Smooth muscle cell (in vitro differentiated cells): ENCODE measurements at regions not wholly inside any gene's neighbourhood (a gene's known extent, or its start where the extent isn't known, plus 50 kb on each side); places are given as distances from the start of the nearest gene placed in this dataset.

Experiments used
- DNase-seq: peaks from one replicate; lab custom pipeline; 2025; ENCODE audit not compliant: unreplicated experiment; lab: John Stamatoyannopoulos, UW
- H2AFZ ChIP-seq: fragments of 200-600 bp; sonication (generic); 2 replicates; pipeline ENCODE4 v1.6.0; 2016; ENCODE audit warnings: antibody characterized with exemption, low read depth, mild to moderate bottlenecking
- H3F3A ChIP-seq: fragments of 200-600 bp; sonication (generic); 2 replicates; pipeline ENCODE4 v1.6.0; 2017; ENCODE audit warnings: antibody characterized with exemption, low read depth
- H3K27ac ChIP-seq: fragments of 200-600 bp; sonication (generic); 2 replicates; pipeline ENCODE4 v1.5.1; 2016; ENCODE audit warnings: low read depth, mild to moderate bottlenecking
- H3K27me3 ChIP-seq: fragments of 200-600 bp; sonication (generic); 2 replicates; pipeline ENCODE4 v1.6.1; 2016; ENCODE audit warnings: low read depth, mild to moderate bottlenecking
- H3K36me3 ChIP-seq: fragments of 200-600 bp; sonication (generic); 2 replicates; pipeline ENCODE4 v1.5.1; 2016; ENCODE audit warnings: low read depth
- H3K4me1 ChIP-seq: fragments of 200-600 bp; sonication (generic); 2 replicates; pipeline ENCODE4 v1.5.1; 2016; ENCODE audit warnings: low read depth
- H3K4me2 ChIP-seq: fragments of 200-600 bp; sonication (generic); 2 replicates; pipeline ENCODE4 v1.6.0; 2016; ENCODE audit warnings: mild to moderate bottlenecking
- H3K4me3 ChIP-seq: fragments of 200-600 bp; sonication (generic); 2 replicates; pipeline ENCODE4 v1.5.1; 2016; ENCODE audit warnings: mild to moderate bottlenecking
- H3K79me2 ChIP-seq: fragments of 200-600 bp; sonication (generic); 2 replicates; pipeline ENCODE4 v1.6.0; 2016; ENCODE audit warnings: low read depth, mild to moderate bottlenecking
- H3K9ac ChIP-seq: fragments of 200-600 bp; sonication (generic); 2 replicates; pipeline ENCODE4 v1.6.0; 2016; ENCODE audit warnings: low read depth
- H3K9me3 ChIP-seq: fragments of 200-600 bp; sonication (generic); replicated peaks from 2 replicates; pipeline ENCODE4 v1.5.1; 2016; ENCODE audit warnings: low read depth
- H4K20me1 ChIP-seq: fragments of 200-600 bp; sonication (generic); 2 replicates; pipeline ENCODE4 v1.6.0; 2016; ENCODE audit warnings: low read depth
- WGBS: methylation state at CpG from one replicate; pipeline ENCODE4 v1.1.7; 2016; ENCODE audit warnings: low lambda C conversion rate; 5-methylcytosine and 5-hydroxymethylcytosine counted together
- TF ChIP-seq, protein P1 (sequence below): fragments of 200-600 bp; sonication (generic); IDR thresholded peaks from 2 replicates; pipeline ENCODE4 v1.5.1; 2017; ENCODE audit warnings: borderline replicate concordance, mild to moderate bottlenecking, antibody characterized with exemption; ENCODE audit not compliant: insufficient read depth, poor library complexity, severe bottlenecking

DNA sequence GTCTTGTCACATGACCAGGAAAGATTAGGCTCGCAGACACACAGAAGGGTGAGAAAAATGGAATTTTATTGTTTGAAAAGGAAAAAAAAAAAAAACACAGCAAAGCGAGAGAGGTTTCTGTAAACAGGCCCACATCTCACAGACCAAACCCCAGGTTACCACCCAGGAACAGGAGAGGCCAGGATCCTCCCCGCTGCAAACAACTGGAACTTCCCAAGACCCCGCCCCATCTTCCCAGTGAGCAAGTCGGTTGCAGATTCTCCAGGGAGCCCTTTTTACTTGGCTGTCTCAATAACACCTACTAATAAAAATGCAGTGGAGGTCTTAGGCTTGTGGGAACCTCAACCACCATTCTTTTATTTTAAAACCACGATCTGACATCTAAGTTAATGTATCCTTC, 84.7 kb upstream of the ETS2 start:
- H2AFZ ChIP-seq = no peak overlapping the region
- H3K4me3 ChIP-seq = no peak overlapping the region
- no peak overlapping the region for H3K9ac ChIP-seq
- H4K20me1 ChIP-seq = no peaks in the 10 kb centered on the region
- H3K27me3 ChIP-seq = no peaks in the 10 kb centered on the region
- DNase-seq = no peak
- H3K4me1 ChIP-seq = no peaks in the 10 kb centered on the region
- no peak overlapping the region for H3K4me2 ChIP-seq
- H3K9me3 ChIP-seq = peaks cover 5% of the 10 kb centered on the region
- no peak overlapping the region for H3K27ac ChIP-seq
- WGBS = 77% methylated on average over 6 of the region's 6 CpGs
- H3F3A ChIP-seq = peaks cover 6% of the 10 kb centered on the region
- TF ChIP-seq, protein P1, sequence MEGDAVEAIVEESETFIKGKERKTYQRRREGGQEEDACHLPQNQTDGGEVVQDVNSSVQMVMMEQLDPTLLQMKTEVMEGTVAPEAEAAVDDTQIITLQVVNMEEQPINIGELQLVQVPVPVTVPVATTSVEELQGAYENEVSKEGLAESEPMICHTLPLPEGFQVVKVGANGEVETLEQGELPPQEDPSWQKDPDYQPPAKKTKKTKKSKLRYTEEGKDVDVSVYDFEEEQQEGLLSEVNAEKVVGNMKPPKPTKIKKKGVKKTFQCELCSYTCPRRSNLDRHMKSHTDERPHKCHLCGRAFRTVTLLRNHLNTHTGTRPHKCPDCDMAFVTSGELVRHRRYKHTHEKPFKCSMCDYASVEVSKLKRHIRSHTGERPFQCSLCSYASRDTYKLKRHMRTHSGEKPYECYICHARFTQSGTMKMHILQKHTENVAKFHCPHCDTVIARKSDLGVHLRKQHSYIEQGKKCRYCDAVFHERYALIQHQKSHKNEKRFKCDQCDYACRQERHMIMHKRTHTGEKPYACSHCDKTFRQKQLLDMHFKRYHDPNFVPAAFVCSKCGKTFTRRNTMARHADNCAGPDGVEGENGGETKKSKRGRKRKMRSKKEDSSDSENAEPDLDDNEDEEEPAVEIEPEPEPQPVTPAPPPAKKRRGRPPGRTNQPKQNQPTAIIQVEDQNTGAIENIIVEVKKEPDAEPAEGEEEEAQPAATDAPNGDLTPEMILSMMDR = no peak
- H3K36me3 ChIP-seq = no peaks in the 10 kb centered on the region
- H3K79me2 ChIP-seq = no peaks in the 10 kb centered on the region

DNA sequence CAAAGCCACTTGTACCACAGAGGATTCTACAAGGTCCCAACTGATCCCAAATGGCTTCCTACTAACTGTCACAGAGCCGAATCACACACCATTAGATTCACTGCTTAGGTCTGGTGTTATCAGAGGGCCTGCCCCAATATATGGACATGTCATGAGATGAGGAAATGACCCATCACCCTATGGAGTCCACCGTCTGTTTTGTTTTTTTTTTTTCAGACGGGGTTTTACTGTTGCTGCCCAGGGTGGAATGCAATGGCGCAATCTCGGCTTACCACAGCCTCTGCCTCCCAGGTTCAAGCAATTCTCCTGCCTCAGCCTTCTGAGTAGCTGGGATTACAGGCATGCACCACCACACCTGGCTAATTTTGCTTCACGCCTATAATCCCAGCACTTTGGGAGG, 83.8 kb upstream of the ETS2 start:
- H3K27ac ChIP-seq = no peak overlapping the region
- peaks cover 6% of the 10 kb centered on the region for H3F3A ChIP-seq
- TF ChIP-seq, protein P1 = no peak
- no peak overlapping the region for H3K4me2 ChIP-seq
- H3K9ac ChIP-seq = no peak overlapping the region
- no peaks in the 10 kb centered on the region for H3K79me2 ChIP-seq
- no peak overlapping the region for H2AFZ ChIP-seq
- H3K36me3 ChIP-seq = no peaks in the 10 kb centered on the region
- H3K4me1 ChIP-seq = no peaks in the 10 kb centered on the region
- no peak overlapping the region for H3K4me3 ChIP-seq
- no peak for DNase-seq
- no peaks in the 10 kb centered on the region for H3K27me3 ChIP-seq
- H4K20me1 ChIP-seq = no peaks in the 10 kb centered on the region
- 59% methylated on average over 6 of the region's 6 CpGs for WGBS
- H3K9me3 ChIP-seq = peaks cover 5% of the 10 kb centered on the region

DNA sequence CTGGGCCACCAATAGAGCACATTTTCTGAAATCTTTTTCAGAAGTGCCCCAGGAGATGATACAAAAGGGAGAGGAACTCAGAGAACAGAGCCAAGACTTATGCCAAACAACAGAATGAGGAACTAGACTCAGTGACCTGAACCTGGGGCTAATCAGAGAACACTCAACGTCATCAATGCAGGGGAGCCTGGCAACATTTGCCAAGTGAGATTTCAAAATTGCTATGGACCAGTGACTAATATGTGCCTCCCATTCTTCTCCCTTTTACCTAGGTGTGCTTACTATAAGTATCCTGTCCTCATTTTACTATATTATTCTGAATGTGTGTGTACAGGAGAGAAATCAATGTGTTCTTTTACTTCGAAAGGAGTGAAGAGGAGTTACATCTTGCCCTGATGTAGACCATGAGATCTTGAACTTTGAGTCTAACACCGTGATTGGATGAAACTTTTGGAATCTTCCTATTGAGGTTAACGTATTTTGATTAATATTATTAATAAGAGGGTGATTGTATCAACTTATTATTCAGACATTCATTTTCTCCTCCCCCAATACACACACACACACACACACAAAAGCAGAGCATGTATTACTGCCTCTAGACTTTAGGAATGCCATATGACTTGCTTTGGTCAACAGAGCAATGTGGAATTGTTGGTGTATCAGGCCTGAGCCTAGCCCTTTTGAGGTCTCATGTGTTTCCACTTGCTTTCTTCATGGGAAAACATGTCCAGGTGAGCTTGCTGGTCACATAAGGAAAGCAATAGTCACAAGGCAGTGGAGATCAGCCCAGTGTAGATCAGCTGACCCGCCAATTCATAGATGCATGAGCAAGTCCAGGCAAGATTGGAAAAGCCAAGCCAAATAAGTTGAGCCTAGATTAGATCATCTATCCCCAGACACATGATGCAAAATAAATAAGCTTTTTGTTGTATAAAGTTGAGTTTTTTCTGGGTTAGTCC, 80.3 kb upstream of the ETS2 start:
- Histone ChIP-seq H3K27ac (no peak overlapping the region), H3K9ac (no peak overlapping the region), H3K4me3 (no peak overlapping the region), H3K9me3 (peaks cover 5% of the 10 kb centered on the region), H2AFZ (no peak overlapping the region), H4K20me1 (no peaks in the 10 kb centered on the region), H3K4me2 (no peak overlapping the region), H3K4me1 (peaks cover 8% of the 10 kb centered on the region), H3K27me3 (no peaks in the 10 kb centered on the region), H3K79me2 (no peaks in the 10 kb centered on the region), H3K36me3 (no peaks in the 10 kb centered on the region), H3F3A (no peaks in the 10 kb centered on the region)
- no peak for DNase-seq
- TF ChIP-seq, protein P1 = no peak
- 91% methylated on average over 5 of the region's 5 CpGs for WGBS

DNA sequence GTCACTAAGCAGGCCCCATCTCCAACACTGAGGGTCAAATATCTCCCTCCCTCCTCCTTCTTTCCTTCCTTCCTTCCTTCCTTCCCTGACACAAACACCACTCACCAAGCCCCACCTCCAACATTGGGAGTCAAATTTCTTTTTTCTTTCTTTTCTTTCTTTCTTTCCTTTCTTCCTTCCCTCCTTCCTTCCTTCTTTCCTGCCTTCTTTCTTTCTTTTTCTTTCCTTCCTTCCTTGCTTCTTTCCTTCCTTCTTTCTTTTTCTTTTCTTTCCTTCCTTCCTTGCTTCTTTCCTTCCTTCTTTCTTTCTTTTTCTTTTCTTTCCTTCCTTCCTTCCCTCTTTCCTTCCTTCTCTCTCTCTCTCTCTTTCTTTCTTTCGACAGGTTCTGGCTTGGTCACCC, 79.2 kb upstream of the ETS2 start:
- Histone ChIP-seq H2AFZ (no peak overlapping the region), H3K4me3 (no peak overlapping the region), H3K9ac (no peak overlapping the region), H3K36me3 (no peaks in the 10 kb centered on the region), H3K27me3 (no peaks in the 10 kb centered on the region), H3F3A (no peaks in the 10 kb centered on the region), H3K27ac (no peak overlapping the region), H3K79me2 (no peaks in the 10 kb centered on the region), H3K9me3 (peaks cover 5% of the 10 kb centered on the region), H3K4me1 (peaks cover 8% of the 10 kb centered on the region), H3K4me2 (no peak overlapping the region), H4K20me1 (no peaks in the 10 kb centered on the region)
- DNase-seq = no peak
- TF ChIP-seq, protein P1 = no peak
- WGBS = 96% methylated on average over 1 of the region's 1 CpG
